ENCODE measurements at regions not wholly inside any gene's neighbourhood (a gene's known extent, or its start where the extent isn't known, plus 50 kb on each side); places are given as distances from the start of the nearest gene placed in this dataset.

DNA sequence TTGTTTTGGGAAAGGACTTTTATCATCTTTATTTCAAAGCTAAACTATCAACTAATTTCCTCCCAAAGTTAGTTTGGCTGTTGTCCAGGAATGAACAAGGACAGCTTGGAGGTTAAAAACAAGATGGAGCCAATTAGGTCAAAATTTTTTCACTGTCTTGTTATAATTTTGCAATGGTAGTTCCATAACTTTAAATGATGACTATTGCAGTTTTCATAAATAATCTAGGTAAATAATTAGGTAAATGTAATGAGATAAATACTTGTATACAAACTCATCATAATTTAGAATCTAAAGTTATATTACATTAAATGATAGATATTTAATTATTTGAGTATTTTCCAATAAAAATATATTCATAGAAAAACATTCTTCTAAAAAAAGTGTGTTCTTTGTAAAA, 68.3 kb upstream of the DAZL start:
- no peak for TF ChIP-seq EZH2phosphoT487 (IDR thresholded peaks at IDR 0.05; ENCODE audit: borderline replicate concordance)
- TF ChIP-seq, protein P1, sequence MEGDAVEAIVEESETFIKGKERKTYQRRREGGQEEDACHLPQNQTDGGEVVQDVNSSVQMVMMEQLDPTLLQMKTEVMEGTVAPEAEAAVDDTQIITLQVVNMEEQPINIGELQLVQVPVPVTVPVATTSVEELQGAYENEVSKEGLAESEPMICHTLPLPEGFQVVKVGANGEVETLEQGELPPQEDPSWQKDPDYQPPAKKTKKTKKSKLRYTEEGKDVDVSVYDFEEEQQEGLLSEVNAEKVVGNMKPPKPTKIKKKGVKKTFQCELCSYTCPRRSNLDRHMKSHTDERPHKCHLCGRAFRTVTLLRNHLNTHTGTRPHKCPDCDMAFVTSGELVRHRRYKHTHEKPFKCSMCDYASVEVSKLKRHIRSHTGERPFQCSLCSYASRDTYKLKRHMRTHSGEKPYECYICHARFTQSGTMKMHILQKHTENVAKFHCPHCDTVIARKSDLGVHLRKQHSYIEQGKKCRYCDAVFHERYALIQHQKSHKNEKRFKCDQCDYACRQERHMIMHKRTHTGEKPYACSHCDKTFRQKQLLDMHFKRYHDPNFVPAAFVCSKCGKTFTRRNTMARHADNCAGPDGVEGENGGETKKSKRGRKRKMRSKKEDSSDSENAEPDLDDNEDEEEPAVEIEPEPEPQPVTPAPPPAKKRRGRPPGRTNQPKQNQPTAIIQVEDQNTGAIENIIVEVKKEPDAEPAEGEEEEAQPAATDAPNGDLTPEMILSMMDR (conservative IDR thresholded peaks at IDR 0.05; ENCODE audit: low read length), result no peak

Data from Loucy (cell line).